ENCODE measurements at regions not wholly inside any gene's neighbourhood (a gene's known extent, or its start where the extent isn't known, plus 50 kb on each side); places are given as distances from the start of the nearest gene placed in this dataset.
"Not testable (repeated sequence)": the region's sequence is repeated elsewhere in the genome, so short reads cannot be mapped to it uniquely, and the experiment has no call there.

DNA sequence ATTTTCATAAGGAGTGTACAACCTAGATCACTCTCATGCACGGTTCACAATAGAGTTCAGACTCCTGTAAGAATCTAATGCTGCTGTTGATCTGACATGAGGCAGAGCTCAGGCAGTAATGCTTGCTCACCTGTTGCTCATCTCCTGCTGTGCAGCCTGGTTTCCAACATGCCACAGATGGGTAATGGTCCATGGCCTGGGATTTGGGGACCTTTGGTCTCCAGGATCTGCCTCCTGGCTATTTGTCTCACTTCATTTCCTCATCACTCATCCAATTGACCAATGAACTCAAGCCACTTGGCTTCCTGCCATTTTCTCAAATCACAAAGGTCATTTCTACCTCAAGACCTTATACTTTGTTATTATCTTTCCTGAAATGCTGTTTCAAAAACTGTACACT lies 786.1 kb downstream of the ANKRD7 start:
- H3K27me3 ChIP-seq (ENCODE audit: low read depth, low read length), result no peaks in the 10 kb centered on the region
- H3K4me1 ChIP-seq (ENCODE audit: control insufficient read depth in 1 of 2, insufficient read depth in 2 of 2, low read length in 2 of 2), result no peaks in the 10 kb centered on the region
- no peak overlapping the region for H3K4me3 ChIP-seq (ENCODE audit: low read depth in 1 of 2, low read length in 2 of 2)
- no peak overlapping the region for H3K27ac ChIP-seq (ENCODE audit: low read length)
- no peaks in the 10 kb centered on the region for H3K36me3 ChIP-seq (ENCODE audit: control insufficient read depth in 1 of 2, insufficient read depth in 2 of 2, low read length in 2 of 2)
- no peaks in the 10 kb centered on the region for H3K9me3 ChIP-seq (ENCODE audit: control insufficient read depth in 1 of 2, low read length in 2 of 2)

DNA sequence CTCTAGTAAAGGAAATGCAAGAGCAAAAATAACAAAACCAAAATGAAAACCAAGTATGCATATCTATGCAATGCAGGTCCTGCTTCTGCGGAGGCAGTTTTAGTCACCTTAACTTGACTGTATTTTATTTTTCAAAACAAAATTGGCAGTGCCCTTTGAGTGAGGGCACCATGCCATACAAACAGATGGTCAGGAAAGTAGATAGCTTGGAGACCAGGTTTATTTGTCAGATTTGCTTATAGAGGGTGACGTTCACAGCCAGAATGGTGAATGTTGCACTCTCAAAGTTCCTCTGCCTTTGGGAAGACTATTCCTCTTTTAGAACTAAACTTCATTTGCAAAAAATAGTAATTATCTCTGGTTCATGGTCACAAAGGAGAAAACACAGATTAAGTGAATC lies 801.9 kb downstream of the ANKRD7 start:
- Histone ChIP-seq H3K36me3 (ENCODE audit: control insufficient read depth in 1 of 2, insufficient read depth in 2 of 2, low read length in 2 of 2) (no peaks in the 10 kb centered on the region), H3K27ac (ENCODE audit: low read length) (no peak overlapping the region), H3K4me1 (ENCODE audit: control insufficient read depth in 1 of 2, insufficient read depth in 2 of 2, low read length in 2 of 2) (no peaks in the 10 kb centered on the region), H3K4me3 (ENCODE audit: low read depth in 1 of 2, low read length in 2 of 2) (no peak overlapping the region), H3K27me3 (ENCODE audit: low read depth, low read length) (no peaks in the 10 kb centered on the region), H3K9me3 (ENCODE audit: control insufficient read depth in 1 of 2, low read length in 2 of 2) (peaks cover 0 to 7% of the 10 kb centered on the region in 2 donors)

- no peaks in the 10 kb centered on the region for H3K4me1 ChIP-seq (ENCODE audit: control insufficient read depth in 1 of 2, insufficient read depth in 2 of 2, low read length in 2 of 2)
- no peak overlapping the region for H3K4me3 ChIP-seq (ENCODE audit: low read depth in 1 of 2, low read length in 2 of 2)
Measured at GRCh38 chr7:119028736-119029135, 804.2 kb downstream of the ANKRD7 start.

DNA sequence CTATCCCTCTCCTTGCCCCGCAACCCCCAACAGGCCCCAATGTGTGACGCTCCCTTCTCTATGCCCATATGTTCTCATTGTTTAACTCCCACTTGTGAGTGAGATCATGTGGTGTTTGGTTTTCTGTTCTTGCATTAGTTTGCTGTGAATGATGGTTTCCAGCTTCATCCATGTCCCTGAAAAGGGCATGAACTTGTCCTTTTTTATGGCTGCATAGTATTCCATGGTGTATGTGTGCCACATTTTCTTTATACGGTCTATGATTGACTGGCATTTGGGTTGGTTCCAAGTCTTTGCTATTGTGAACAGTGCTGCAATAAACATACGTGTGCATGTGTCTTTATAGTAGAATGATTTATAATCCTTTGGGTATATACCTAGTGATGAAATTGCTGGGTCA lies 807.6 kb downstream of the ANKRD7 start:
- H3K4me3 ChIP-seq (ENCODE audit: low read depth in 1 of 2, low read length in 2 of 2); H3K36me3 ChIP-seq (ENCODE audit: control insufficient read depth in 1 of 2, insufficient read depth in 2 of 2, low read length in 2 of 2); H3K9me3 ChIP-seq (ENCODE audit: control insufficient read depth in 1 of 2, low read length in 2 of 2); H3K27me3 ChIP-seq (ENCODE audit: low read depth, low read length); H3K27ac ChIP-seq (ENCODE audit: low read length); H3K4me1 ChIP-seq (ENCODE audit: control insufficient read depth in 1 of 2, insufficient read depth in 2 of 2, low read length in 2 of 2): not testable (repeated sequence)

More at GRCh38 chr7:119028736-119029135, 804.2 kb downstream of the ANKRD7 start:
- no peaks in the 10 kb centered on the region for H3K27me3 ChIP-seq (ENCODE audit: low read depth, low read length)
- H3K27ac ChIP-seq (ENCODE audit: low read length), result no peak overlapping the region
- H3K9me3 ChIP-seq (ENCODE audit: control insufficient read depth in 1 of 2, low read length in 2 of 2), result no peaks in the 10 kb centered on the region
- H3K36me3 ChIP-seq (ENCODE audit: control insufficient read depth in 1 of 2, insufficient read depth in 2 of 2, low read length in 2 of 2), result no peaks in the 10 kb centered on the region

GRCh38 chr7:119033641-119034040 lies 809.1 kb downstream of the ANKRD7 start:
- Histone ChIP-seq H3K27ac (ENCODE audit: low read length) (no peak overlapping the region), H3K36me3 (ENCODE audit: control insufficient read depth in 1 of 2, insufficient read depth in 2 of 2, low read length in 2 of 2) (no peaks in the 10 kb centered on the region), H3K27me3 (ENCODE audit: low read depth, low read length) (no peaks in the 10 kb centered on the region), H3K4me3 (ENCODE audit: low read depth in 1 of 2, low read length in 2 of 2) (no peak overlapping the region), H3K9me3 (ENCODE audit: control insufficient read depth in 1 of 2, low read length in 2 of 2) (no peaks in the 10 kb centered on the region), H3K4me1 (ENCODE audit: control insufficient read depth in 1 of 2, insufficient read depth in 2 of 2, low read length in 2 of 2) (no peaks in the 10 kb centered on the region)

DNA sequence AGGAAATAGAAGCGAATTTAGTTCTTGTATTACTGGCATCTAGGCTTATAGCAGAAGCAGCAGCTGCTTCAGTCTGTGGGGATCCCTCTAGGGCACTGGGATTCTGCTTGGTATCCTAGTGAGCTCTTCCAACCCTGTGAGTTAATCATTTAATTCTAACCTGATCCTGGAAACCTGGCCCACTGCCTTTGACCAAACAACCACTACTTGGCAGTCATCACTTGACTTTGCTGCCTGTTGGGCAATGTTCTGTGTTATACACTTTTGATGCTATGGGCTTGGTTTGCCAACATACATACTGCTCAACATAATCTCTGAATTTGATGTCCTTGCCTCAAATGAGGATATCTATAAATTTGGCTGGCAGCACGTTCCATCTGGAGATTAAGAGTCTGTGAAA lies 813.4 kb downstream of the ANKRD7 start:
- H3K4me1 ChIP-seq (ENCODE audit: control insufficient read depth in 1 of 2, insufficient read depth in 2 of 2, low read length in 2 of 2), result no peaks in the 10 kb centered on the region
- H3K27me3 ChIP-seq (ENCODE audit: low read depth, low read length), result no peaks in the 10 kb centered on the region
- no peak overlapping the region for H3K4me3 ChIP-seq (ENCODE audit: low read depth in 1 of 2, low read length in 2 of 2)
- no peaks in the 10 kb centered on the region for H3K9me3 ChIP-seq (ENCODE audit: control insufficient read depth in 1 of 2, low read length in 2 of 2)
- H3K27ac ChIP-seq (ENCODE audit: low read length), result no peak overlapping the region
- no peaks in the 10 kb centered on the region for H3K36me3 ChIP-seq (ENCODE audit: control insufficient read depth in 1 of 2, insufficient read depth in 2 of 2, low read length in 2 of 2)

- Histone ChIP-seq H3K36me3 (ENCODE audit: control insufficient read depth in 1 of 2, insufficient read depth in 2 of 2, low read length in 2 of 2) (no peaks in the 10 kb centered on the region), H3K4me1 (ENCODE audit: control insufficient read depth in 1 of 2, insufficient read depth in 2 of 2, low read length in 2 of 2) (no peaks in the 10 kb centered on the region), H3K27ac (ENCODE audit: low read length) (no peak overlapping the region), H3K9me3 (ENCODE audit: control insufficient read depth in 1 of 2, low read length in 2 of 2) (no peaks in the 10 kb centered on the region), H3K4me3 (ENCODE audit: low read depth in 1 of 2, low read length in 2 of 2) (no peak overlapping the region), H3K27me3 (ENCODE audit: low read depth, low read length) (no peaks in the 10 kb centered on the region)
Measured at GRCh38 chr7:119046068-119046467, 821.6 kb downstream of the ANKRD7 start.

- Histone ChIP-seq H3K9me3 (ENCODE audit: control insufficient read depth in 1 of 2, low read length in 2 of 2) (no peaks in the 10 kb centered on the region), H3K4me1 (ENCODE audit: control insufficient read depth in 1 of 2, insufficient read depth in 2 of 2, low read length in 2 of 2) (no peaks in the 10 kb centered on the region), H3K4me3 (ENCODE audit: low read depth in 1 of 2, low read length in 2 of 2) (no peak overlapping the region), H3K36me3 (ENCODE audit: control insufficient read depth in 1 of 2, insufficient read depth in 2 of 2, low read length in 2 of 2) (no peaks in the 10 kb centered on the region), H3K27ac (ENCODE audit: low read length) (no peak overlapping the region), H3K27me3 (ENCODE audit: low read depth, low read length) (no peaks in the 10 kb centered on the region)
Measured at GRCh38 chr7:119065966-119066365, 841.5 kb downstream of the ANKRD7 start.

GRCh38 chr7:119086026-119086425 lies 861.5 kb downstream of the ANKRD7 start:
- Histone ChIP-seq H3K4me3 (ENCODE audit: low read depth in 1 of 2, low read length in 2 of 2) (no peak overlapping the region), H3K9me3 (ENCODE audit: control insufficient read depth in 1 of 2, low read length in 2 of 2) (no peaks in the 10 kb centered on the region), H3K27me3 (ENCODE audit: low read depth, low read length) (no peaks in the 10 kb centered on the region), H3K4me1 (ENCODE audit: control insufficient read depth in 1 of 2, insufficient read depth in 2 of 2, low read length in 2 of 2) (no peaks in the 10 kb centered on the region), H3K27ac (ENCODE audit: low read length) (no peak overlapping the region), H3K36me3 (ENCODE audit: control insufficient read depth in 1 of 2, insufficient read depth in 2 of 2, low read length in 2 of 2) (no peaks in the 10 kb centered on the region)

DNA sequence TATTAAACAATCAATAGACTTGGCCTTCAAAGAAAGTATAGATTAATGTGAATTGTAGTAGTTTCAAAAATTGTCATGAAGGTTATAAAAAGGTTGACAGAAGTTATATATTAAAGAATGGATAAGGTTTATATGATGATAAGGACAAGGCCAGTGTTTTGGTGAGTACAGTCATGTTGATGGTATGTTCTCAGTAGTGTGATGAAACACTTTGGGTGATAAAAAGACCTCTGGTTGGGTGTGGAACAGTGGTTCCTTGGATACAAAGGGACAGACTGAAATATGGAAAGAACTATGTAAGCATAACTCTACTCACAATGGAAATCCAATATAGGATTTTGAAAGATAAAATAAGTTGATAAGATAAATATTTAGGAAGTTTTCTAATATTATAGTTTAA lies 866.3 kb downstream of the ANKRD7 start:
- Histone ChIP-seq H3K36me3 (ENCODE audit: control insufficient read depth in 1 of 2, insufficient read depth in 2 of 2, low read length in 2 of 2) (no peaks in the 10 kb centered on the region), H3K4me3 (ENCODE audit: low read depth in 1 of 2, low read length in 2 of 2) (no peak overlapping the region), H3K27me3 (ENCODE audit: low read depth, low read length) (no peaks in the 10 kb centered on the region), H3K4me1 (ENCODE audit: control insufficient read depth in 1 of 2, insufficient read depth in 2 of 2, low read length in 2 of 2) (no peaks in the 10 kb centered on the region), H3K9me3 (ENCODE audit: control insufficient read depth in 1 of 2, low read length in 2 of 2) (no peaks in the 10 kb centered on the region), H3K27ac (ENCODE audit: low read length) (no peak overlapping the region)

GRCh38 chr7:119096683-119097082 lies 872.2 kb downstream of the ANKRD7 start:
- Histone ChIP-seq H3K9me3 (ENCODE audit: control insufficient read depth in 1 of 2, low read length in 2 of 2) (no peaks in the 10 kb centered on the region), H3K36me3 (ENCODE audit: control insufficient read depth in 1 of 2, insufficient read depth in 2 of 2, low read length in 2 of 2) (no peaks in the 10 kb centered on the region), H3K27me3 (ENCODE audit: low read depth, low read length) (no peaks in the 10 kb centered on the region), H3K27ac (ENCODE audit: low read length) (no peak overlapping the region), H3K4me1 (ENCODE audit: control insufficient read depth in 1 of 2, insufficient read depth in 2 of 2, low read length in 2 of 2) (no peaks in the 10 kb centered on the region), H3K4me3 (ENCODE audit: low read depth in 1 of 2, low read length in 2 of 2) (no peak overlapping the region)

- H3K4me1 ChIP-seq (ENCODE audit: control insufficient read depth in 1 of 2, insufficient read depth in 2 of 2, low read length in 2 of 2); H3K27ac ChIP-seq (ENCODE audit: low read length): not testable (repeated sequence)
Measured at GRCh38 chr7:119100611-119101258, 876.2 kb downstream of the ANKRD7 start.

More at GRCh38 chr7:119100611-119101258, 876.2 kb downstream of the ANKRD7 start:
- H3K9me3 ChIP-seq (ENCODE audit: control insufficient read depth in 1 of 2, low read length in 2 of 2); H3K36me3 ChIP-seq (ENCODE audit: control insufficient read depth in 1 of 2, insufficient read depth in 2 of 2, low read length in 2 of 2); H3K4me3 ChIP-seq (ENCODE audit: low read depth in 1 of 2, low read length in 2 of 2); H3K27me3 ChIP-seq (ENCODE audit: low read depth, low read length): not testable (repeated sequence)
